IMR-90 (cell line): ENCODE measurements at regions not wholly inside any gene's neighbourhood (a gene's known extent, or its start where the extent isn't known, plus 50 kb on each side); places are given as distances from the start of the nearest gene placed in this dataset.

ENCODE experiments used
- ATAC-seq: fragments of 200-7000 bp; cut with Tn5 transposase; 2 replicates; pipeline ENCODE4 v1.9.1; 2020; ENCODE audit warnings: low read depth, mild to moderate bottlenecking, moderate library complexity
- BruUV-seq: library from RNA; stranded (reverse); fragments of 400-500 nt; replicated peaks from 2 replicates; lab custom pipeline; 2021; lab: Mats Ljungman, UMichigan
- CTCF ChIA-PET: fragments of 300-600 bp; formaldehyde crosslinking; extraction: SDS; loops from one replicate; lab custom pipeline; 2021; ENCODE audit warnings: antibody characterized with exemption; lab: Yijun Ruan, JAX
- POLR2A ChIA-PET: fragments of 300-600 bp; sonication (Branson Sonifier 250); formaldehyde crosslinking; loops from one replicate; lab custom pipeline; 2022; ENCODE audit warnings: antibody characterized with exemption; ENCODE audit not compliant: unreplicated experiment; lab: Charles Lee
- DNase-seq: peaks from one replicate; pipeline ENCODE4 v3.0.0; 2013
- H2AFZ ChIP-seq: replicated peaks from 2 replicates; pipeline ENCODE3; 2013; ENCODE audit warnings: low read length, mild to moderate bottlenecking; ENCODE audit not compliant: poor library complexity
- H2AK5ac ChIP-seq: 2 replicates; pipeline ENCODE4 v1.6.1; 2013; ENCODE audit warnings: low read depth, low read length, inconsistent platforms
- H2AK9ac ChIP-seq: replicated peaks from 2 replicates; pipeline ENCODE3; 2013; ENCODE audit warnings: mild to moderate bottlenecking, low read depth, low read length, moderate library complexity; ENCODE audit not compliant: poor library complexity
- H2BK120ac ChIP-seq: 2 replicates; pipeline ENCODE4 v1.6.1; 2013; ENCODE audit warnings: low read depth, low read length, inconsistent platforms
- H2BK15ac ChIP-seq: 3 replicates; pipeline ENCODE4 v1.6.1; 2013; ENCODE audit warnings: low read depth, low read length, inconsistent platforms
- H2BK20ac ChIP-seq: 2 replicates; pipeline ENCODE4 v1.6.1; 2013; ENCODE audit warnings: low read depth, mild to moderate bottlenecking, inconsistent platforms, low read length, moderate library complexity
- H2BK5ac ChIP-seq: 2 replicates; pipeline ENCODE4 v1.6.1; 2013; ENCODE audit warnings: mild to moderate bottlenecking, low read depth, low read length, inconsistent platforms; ENCODE audit not compliant: poor library complexity, severe bottlenecking
- H3K14ac ChIP-seq: replicated peaks from 2 replicates; pipeline ENCODE4 v1.6.1; 2013; ENCODE audit warnings: low read depth, low read length, inconsistent platforms
- H3K18ac ChIP-seq: 2 replicates; pipeline ENCODE4 v1.6.1; 2013; ENCODE audit warnings: low read depth, low read length, control low read depth
- H3K23ac ChIP-seq: 2 replicates; pipeline ENCODE4 v1.6.1; 2013; ENCODE audit warnings: low read depth, low read length, inconsistent platforms
- H3K27ac ChIP-seq: 2 replicates; pipeline ENCODE4 v1.5.1; 2013; ENCODE audit warnings: mild to moderate bottlenecking, control low read depth, low read length; ENCODE audit not compliant: insufficient read depth
- H3K27me3 ChIP-seq: 2 replicates; pipeline ENCODE4 v1.6.1; 2013; ENCODE audit warnings: low read length; ENCODE audit not compliant: control insufficient read depth, insufficient read depth
- H3K36me3 ChIP-seq: 2 replicates; pipeline ENCODE4 v1.6.1; 2013; ENCODE audit warnings: low read length, mixed read lengths; ENCODE audit not compliant: control insufficient read depth, insufficient read depth
- H3K4ac ChIP-seq: 2 replicates; pipeline ENCODE4 v1.6.1; 2013; ENCODE audit warnings: low read depth, low read length, inconsistent platforms
- H3K4me1 ChIP-seq: 2 replicates; pipeline ENCODE4 v1.6.1; 2013; ENCODE audit warnings: low read length, mixed read lengths; ENCODE audit not compliant: control insufficient read depth, insufficient read depth
- H3K4me2 ChIP-seq: 2 replicates; pipeline ENCODE4 v1.6.1; 2013; ENCODE audit warnings: low read depth, mild to moderate bottlenecking, control low read depth, low read length, moderate library complexity
- H3K4me3 ChIP-seq: 2 replicates; pipeline ENCODE4 v1.5.1; 2013; ENCODE audit warnings: low read depth, mild to moderate bottlenecking, control low read depth, low read length, moderate library complexity; ENCODE audit not compliant: insufficient read depth
- H3K56ac ChIP-seq: 2 replicates; pipeline ENCODE4 v1.6.1; 2013; ENCODE audit warnings: low read length, inconsistent platforms; ENCODE audit not compliant: insufficient read depth; ENCODE audit errors: extremely low read depth
- H3K79me1 ChIP-seq, 2 experiments: 2 replicates each; pipeline ENCODE4 v1.6.1; 2013; ENCODE audit warnings: low read length in 2 of 2, inconsistent platforms in 1 of 2, low read depth in 1 of 2
- H3K9ac ChIP-seq: 2 replicates; pipeline ENCODE4 v1.6.1; 2013; ENCODE audit warnings: low read depth, low read length, control low read depth
- H3K9me1 ChIP-seq: 2 replicates; pipeline ENCODE4 v1.6.1; 2013; ENCODE audit warnings: low read length, inconsistent platforms; ENCODE audit not compliant: insufficient read depth
- H3K9me3 ChIP-seq: 2 replicates; pipeline ENCODE4 v1.6.1; 2013; ENCODE audit warnings: low read length; ENCODE audit not compliant: control insufficient read depth, insufficient read depth
- H4K20me1 ChIP-seq: 2 replicates; pipeline ENCODE4 v1.6.1; 2013; ENCODE audit warnings: low read length, inconsistent platforms; ENCODE audit not compliant: insufficient read depth
- H4K5ac ChIP-seq: 2 replicates; pipeline ENCODE4 v1.6.1; 2013; ENCODE audit warnings: mild to moderate bottlenecking, low read depth, low read length, control low read depth
- H4K8ac ChIP-seq, 2 experiments: 2 replicates each; pipeline ENCODE4 v1.6.1; 2013; ENCODE audit warnings: low read depth in 2 of 2, low read length in 2 of 2, control low read depth in 1 of 2, inconsistent platforms in 1 of 2
- H4K91ac ChIP-seq: 2 replicates; pipeline ENCODE4 v1.6.1; 2013; ENCODE audit warnings: low read depth, low read length, inconsistent platforms; ENCODE audit not compliant: insufficient read depth
- BHLHE40 ChIP-seq: fragments of 150-350 bp; IDR thresholded peaks from 2 replicates; pipeline ENCODE4 v1.6.1; 2016; ENCODE audit warnings: mild to moderate bottlenecking, low read depth, low read length
- CEBPB ChIP-seq: IDR thresholded peaks from 2 replicates; pipeline ENCODE4 v1.6.1; 2012; ENCODE audit warnings: low read depth, low read length, improper control_type of control experiment
- CHD1 ChIP-seq: IDR thresholded peaks from 2 replicates; pipeline ENCODE4 v1.6.1; 2012; ENCODE audit warnings: low read depth, low read length, improper control_type of control experiment
- ELK1 ChIP-seq: fragments of 150-350 bp; IDR thresholded peaks from 2 replicates; pipeline ENCODE4 v1.6.1; 2016; ENCODE audit warnings: low read depth, mild to moderate bottlenecking, low read length, moderate library complexity, borderline replicate concordance
- FOS ChIP-seq: fragments of 150-350 bp; IDR thresholded peaks from 2 replicates; pipeline ENCODE4 v1.6.1; 2016; ENCODE audit warnings: low read depth, low read length
- MAFK ChIP-seq: IDR thresholded peaks from 2 replicates; pipeline ENCODE4 v1.6.1; 2012; ENCODE audit warnings: low read depth, low read length, improper control_type of control experiment
- MAZ ChIP-seq: IDR thresholded peaks from 2 replicates; pipeline ENCODE4 v1.6.1; 2012; ENCODE audit warnings: low read depth, mild to moderate bottlenecking, low read length, improper control_type of control experiment, moderate library complexity, borderline replicate concordance
- MXI1 ChIP-seq: IDR thresholded peaks from 2 replicates; pipeline ENCODE4 v1.6.1; 2012; ENCODE audit warnings: low read depth, mild to moderate bottlenecking, low read length, moderate library complexity, borderline replicate concordance
- NFE2L2 ChIP-seq: fragments of 150-350 bp; IDR thresholded peaks from 2 replicates; pipeline ENCODE4 v1.6.1; 2016; ENCODE audit warnings: low read depth, mild to moderate bottlenecking, low read length
- POLR2A ChIP-seq: IDR thresholded peaks from 2 replicates; pipeline ENCODE4 v1.6.1; 2012; ENCODE audit warnings: mild to moderate bottlenecking, low read depth, low read length
- RAD21 ChIP-seq: IDR thresholded peaks from 2 replicates; pipeline ENCODE4 v1.6.1; 2012; ENCODE audit warnings: low read length, improper control_type of control experiment
- RCOR1 ChIP-seq: IDR thresholded peaks from 2 replicates; pipeline ENCODE4 v1.6.1; 2012; ENCODE audit warnings: mild to moderate bottlenecking, low read length, improper control_type of control experiment; ENCODE audit not compliant: insufficient replicate concordance
- RFX5 ChIP-seq: IDR thresholded peaks from 2 replicates; pipeline ENCODE4 v1.8.0; 2012; ENCODE audit warnings: low read depth, mild to moderate bottlenecking, low read length, moderate library complexity
- SMC3 ChIP-seq: fragments of 150-350 bp; IDR thresholded peaks from 2 replicates; pipeline ENCODE4 v1.6.1; 2016; ENCODE audit warnings: low read depth, mild to moderate bottlenecking, antibody characterized with exemption, low read length, moderate library complexity
- WGBS, 2 experiments: methylation state at CpG; one replicate each; pipeline versions ENCODE4 v1.1.5 to v1.1.7; 2013; ENCODE audit warnings: missing lambda C conversion rate in 2 of 2; ENCODE audit not compliant: insufficient read length in 1 of 2; ENCODE audit errors: extremely low coverage in 2 of 2; 5-methylcytosine and 5-hydroxymethylcytosine counted together
- dilution Hi-C: fragments of 300-500 bp; cut with HindIII; formaldehyde crosslinking; loops from one replicate; pipeline ENCODE4 v1.14.3; 2018; ENCODE audit warnings: low sequenced_read_pairs; ENCODE audit not compliant: unreplicated experiment
- in situ Hi-C: fragments of 300-500 bp; cut with MboI; formaldehyde crosslinking; loops from 3 replicates; pipeline ENCODE4 v1.14.3; 2019; ENCODE audit warnings: low sequenced_read_pairs, inconsistent platforms, mixed read lengths
- intact Hi-C: fragments of 100-400 bp; cut with micrococcal nuclease; formaldehyde crosslinking; loops from 2 replicates; pipeline ENCODE4 v1.10.0; 2022
- TF ChIP-seq, protein P1 (sequence below): conservative IDR thresholded peaks from 2 replicates; pipeline ENCODE4 v1.5.1; 2012; ENCODE audit warnings: mild to moderate bottlenecking, low read depth, low read length, improper control_type of control experiment
- TF ChIP-seq, protein P2 (sequence below): fragments of 150-350 bp; IDR thresholded peaks from 2 replicates; pipeline ENCODE4 v1.6.1; 2017; ENCODE audit warnings: mild to moderate bottlenecking, antibody characterized with exemption, low read length, low read depth

- H3K18ac ChIP-seq, result no peak overlapping the region
- no peak overlapping the region for H4K5ac ChIP-seq
- no peaks in the 10 kb centered on the region for H3K79me1 ChIP-seq
- no peak overlapping the region for H3K27ac ChIP-seq
- BruUV-seq, result no TSS peak
- no peaks in the 10 kb centered on the region for H3K9me3 ChIP-seq
- H3K4ac ChIP-seq, result no peak overlapping the region
- TF ChIP-seq FOS, result no peak
- TF ChIP-seq RFX5, result no peak
- no peak for TF ChIP-seq CEBPB
- no peak for TF ChIP-seq CHD1
- TF ChIP-seq MAZ, result no peak
- TF ChIP-seq NFE2L2, result no peak
- TF ChIP-seq MAFK, result no peak
- no peak for TF ChIP-seq MXI1
- TF ChIP-seq ELK1, result no peak
- TF ChIP-seq POLR2A, result no peak
- TF ChIP-seq RCOR1, result no peak
- TF ChIP-seq, protein P1, sequence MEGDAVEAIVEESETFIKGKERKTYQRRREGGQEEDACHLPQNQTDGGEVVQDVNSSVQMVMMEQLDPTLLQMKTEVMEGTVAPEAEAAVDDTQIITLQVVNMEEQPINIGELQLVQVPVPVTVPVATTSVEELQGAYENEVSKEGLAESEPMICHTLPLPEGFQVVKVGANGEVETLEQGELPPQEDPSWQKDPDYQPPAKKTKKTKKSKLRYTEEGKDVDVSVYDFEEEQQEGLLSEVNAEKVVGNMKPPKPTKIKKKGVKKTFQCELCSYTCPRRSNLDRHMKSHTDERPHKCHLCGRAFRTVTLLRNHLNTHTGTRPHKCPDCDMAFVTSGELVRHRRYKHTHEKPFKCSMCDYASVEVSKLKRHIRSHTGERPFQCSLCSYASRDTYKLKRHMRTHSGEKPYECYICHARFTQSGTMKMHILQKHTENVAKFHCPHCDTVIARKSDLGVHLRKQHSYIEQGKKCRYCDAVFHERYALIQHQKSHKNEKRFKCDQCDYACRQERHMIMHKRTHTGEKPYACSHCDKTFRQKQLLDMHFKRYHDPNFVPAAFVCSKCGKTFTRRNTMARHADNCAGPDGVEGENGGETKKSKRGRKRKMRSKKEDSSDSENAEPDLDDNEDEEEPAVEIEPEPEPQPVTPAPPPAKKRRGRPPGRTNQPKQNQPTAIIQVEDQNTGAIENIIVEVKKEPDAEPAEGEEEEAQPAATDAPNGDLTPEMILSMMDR, result no peak
- TF ChIP-seq, protein P2, sequence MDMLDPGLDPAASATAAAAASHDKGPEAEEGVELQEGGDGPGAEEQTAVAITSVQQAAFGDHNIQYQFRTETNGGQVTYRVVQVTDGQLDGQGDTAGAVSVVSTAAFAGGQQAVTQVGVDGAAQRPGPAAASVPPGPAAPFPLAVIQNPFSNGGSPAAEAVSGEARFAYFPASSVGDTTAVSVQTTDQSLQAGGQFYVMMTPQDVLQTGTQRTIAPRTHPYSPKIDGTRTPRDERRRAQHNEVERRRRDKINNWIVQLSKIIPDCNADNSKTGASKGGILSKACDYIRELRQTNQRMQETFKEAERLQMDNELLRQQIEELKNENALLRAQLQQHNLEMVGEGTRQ, result no peak
- TF ChIP-seq RAD21, result no peak
- no peak for TF ChIP-seq SMC3
- no peak for TF ChIP-seq BHLHE40
- H3K36me3 ChIP-seq, result no peaks in the 10 kb centered on the region
- no peak overlapping the region for H2AK5ac ChIP-seq
- intact Hi-C loops, result no loop called here
- no peak overlapping the region for H2BK5ac ChIP-seq
- CTCF ChIA-PET, result no interaction called here
- DNase-seq (no peak), ATAC-seq (no peak)
- H3K4me3 ChIP-seq, result no peak overlapping the region
- no peaks in the 10 kb centered on the region for H3K9me1 ChIP-seq
- no peak overlapping the region for H2BK15ac ChIP-seq
- no peak overlapping the region for H2BK120ac ChIP-seq
- no peak overlapping the region for H3K56ac ChIP-seq
- no peak overlapping the region for H2AK9ac ChIP-seq
- no peak overlapping the region for H3K23ac ChIP-seq
- in situ Hi-C loops, result no loop called here
- no peak overlapping the region for H4K8ac ChIP-seq
- WGBS, 2 experiments, result no CpG with 5 or more reads among the region's 2 CpGs
- H3K27me3 ChIP-seq, result no peaks in the 10 kb centered on the region
- H3K9ac ChIP-seq, result no peak overlapping the region
- POLR2A ChIA-PET, result no interaction called here
- H3K4me2 ChIP-seq, result no peak overlapping the region
- no peak overlapping the region for H2AFZ ChIP-seq
- no peak overlapping the region for H2BK20ac ChIP-seq
- no peaks in the 10 kb centered on the region for H3K4me1 ChIP-seq
- dilution Hi-C loops, result no loop called here
- H3K14ac ChIP-seq, result no peak overlapping the region
- no peaks in the 10 kb centered on the region for H4K20me1 ChIP-seq
- H4K91ac ChIP-seq, result no peak overlapping the region
Measured at GRCh38 chr3:64867224-64867623, 179.4 kb upstream of the ADAMTS9 start.
